Peyer's patch (tissue), 4 donors: ENCODE measurements at regions not wholly inside any gene's neighbourhood (a gene's known extent, or its start where the extent isn't known, plus 50 kb on each side); places are given as distances from the start of the nearest gene placed in this dataset.

Experiments used
- POLR2A ChIP-seq, 2 donors: fragments of 450-650 bp; IDR thresholded peaks; one replicate each; pipeline ENCODE4 v1.5.1; 2017; ENCODE audit warnings: antibody characterized with exemption in 2 of 2, mild to moderate bottlenecking in 2 of 2, moderate library complexity in 2 of 2
- TF ChIP-seq, protein P1 (sequence below), 6 experiments: fragments of 450-650 bp in 4 of 6; fragments of 200-600 bp in 2 of 6; sonication (generic) in 1 of 6; IDR thresholded peaks; one replicate each; pipeline ENCODE4 v1.5.1; 2017 to 2019; ENCODE audit warnings: antibody characterized with exemption in 6 of 6, mild to moderate bottlenecking in 3 of 6, moderate library complexity in 1 of 6

DNA sequence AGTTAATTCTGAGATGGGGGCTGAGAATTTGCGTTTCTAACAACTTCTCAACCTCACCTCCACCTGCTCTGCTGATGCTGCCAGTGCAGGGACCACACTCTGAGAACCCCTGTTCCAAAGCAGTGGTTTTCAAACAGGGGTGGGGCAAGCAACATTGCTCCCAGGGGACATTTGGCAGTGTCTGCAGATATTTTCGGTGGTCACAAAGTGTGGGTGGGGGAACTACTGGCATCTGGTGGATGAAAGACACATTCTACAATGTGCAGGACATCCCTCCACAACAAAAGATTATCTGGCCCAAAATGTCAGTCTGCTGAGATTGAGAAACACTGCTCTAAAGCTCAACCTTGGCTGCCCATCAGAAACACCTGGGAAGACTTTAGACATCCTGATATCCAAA, 188.7 kb upstream of the SATB2 start:
- TF ChIP-seq, protein P1, sequence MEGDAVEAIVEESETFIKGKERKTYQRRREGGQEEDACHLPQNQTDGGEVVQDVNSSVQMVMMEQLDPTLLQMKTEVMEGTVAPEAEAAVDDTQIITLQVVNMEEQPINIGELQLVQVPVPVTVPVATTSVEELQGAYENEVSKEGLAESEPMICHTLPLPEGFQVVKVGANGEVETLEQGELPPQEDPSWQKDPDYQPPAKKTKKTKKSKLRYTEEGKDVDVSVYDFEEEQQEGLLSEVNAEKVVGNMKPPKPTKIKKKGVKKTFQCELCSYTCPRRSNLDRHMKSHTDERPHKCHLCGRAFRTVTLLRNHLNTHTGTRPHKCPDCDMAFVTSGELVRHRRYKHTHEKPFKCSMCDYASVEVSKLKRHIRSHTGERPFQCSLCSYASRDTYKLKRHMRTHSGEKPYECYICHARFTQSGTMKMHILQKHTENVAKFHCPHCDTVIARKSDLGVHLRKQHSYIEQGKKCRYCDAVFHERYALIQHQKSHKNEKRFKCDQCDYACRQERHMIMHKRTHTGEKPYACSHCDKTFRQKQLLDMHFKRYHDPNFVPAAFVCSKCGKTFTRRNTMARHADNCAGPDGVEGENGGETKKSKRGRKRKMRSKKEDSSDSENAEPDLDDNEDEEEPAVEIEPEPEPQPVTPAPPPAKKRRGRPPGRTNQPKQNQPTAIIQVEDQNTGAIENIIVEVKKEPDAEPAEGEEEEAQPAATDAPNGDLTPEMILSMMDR (IDR thresholded peaks at IDR 0.05), result no peak
- no peak for TF ChIP-seq POLR2A (IDR thresholded peaks at IDR 0.05)
